HL-60 (cell line): ENCODE measurements at regions not wholly inside any gene's neighbourhood (a gene's known extent, or its start where the extent isn't known, plus 50 kb on each side); places are given as distances from the start of the nearest gene placed in this dataset.

Source experiments
- DNase-seq, 2 experiments: peaks; one replicate each; pipeline ENCODE4 v3.0.0-alpha.2; 2010 to 2020; ENCODE audit warnings: low read depth in 1 of 2, low spot score in 1 of 2
- H3K27ac ChIP-seq: fragments of 250-450 bp; sonication (Bioruptor Pico); replicated peaks from 2 replicates; pipeline ENCODE4 v1.5.1; 2020; ENCODE audit warnings: mild to moderate bottlenecking, moderate library complexity
- H3K27me3 ChIP-seq: fragments of 250-450 bp; sonication (Bioruptor Pico); 2 replicates; pipeline ENCODE4 v1.5.1; 2021; ENCODE audit warnings: mild to moderate bottlenecking, moderate library complexity; ENCODE audit not compliant: insufficient read depth, poor library complexity, severe bottlenecking
- H3K4me3 ChIP-seq: replicated peaks from 2 replicates; pipeline ENCODE4 v1.5.1; 2011; ENCODE audit warnings: mild to moderate bottlenecking, control low read depth, low read length; ENCODE audit not compliant: insufficient read depth
- GABPA ChIP-seq: IDR thresholded peaks from 2 replicates; pipeline ENCODE4 v1.6.1; 2012; ENCODE audit warnings: low read depth
- POLR2AphosphoS5 ChIP-seq: IDR thresholded peaks from 2 replicates; pipeline ENCODE4 v1.6.1; 2012; ENCODE audit warnings: low read depth
- SPI1 ChIP-seq: IDR thresholded peaks from 2 replicates; pipeline ENCODE4 v1.6.1; 2012; ENCODE audit warnings: low read depth, mild to moderate bottlenecking, borderline replicate concordance
- TF ChIP-seq, protein P1 (sequence below): IDR thresholded peaks from one replicate; pipeline ENCODE4 v1.5.1; 2011; ENCODE audit warnings: low read length, control low read depth, inconsistent platforms; ENCODE audit not compliant: insufficient read depth
- TF ChIP-seq, protein P2 (sequence below): IDR thresholded peaks from 2 replicates; pipeline ENCODE4 v1.6.1; 2012; ENCODE audit warnings: low read depth; ENCODE audit not compliant: insufficient replicate concordance

DNA sequence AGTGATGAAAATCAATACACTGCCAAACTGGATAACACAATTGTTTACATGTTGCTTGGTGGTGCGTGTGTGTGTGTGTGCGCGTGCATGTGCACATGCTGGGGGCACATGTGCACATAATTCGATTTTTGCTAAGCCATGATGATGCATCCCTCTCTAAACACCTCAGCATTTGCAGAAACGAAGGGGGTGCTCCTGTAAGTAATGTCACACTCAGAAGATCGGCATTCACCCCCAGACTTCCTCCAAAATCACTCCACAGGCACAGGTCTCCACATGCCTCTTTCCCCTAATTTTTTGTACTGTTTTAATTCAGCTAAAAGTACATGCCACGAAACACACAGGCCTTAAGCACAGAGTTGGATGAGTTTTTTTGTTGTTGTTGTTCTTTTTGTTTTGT, 341.5 kb downstream of the SHANK2 start:
- Histone ChIP-seq H3K27me3 (no peaks in the 10 kb centered on the region), H3K27ac (no peak overlapping the region), H3K4me3 (no peak overlapping the region)
- no peak for DNase-seq
- TF ChIP-seq, protein P1, sequence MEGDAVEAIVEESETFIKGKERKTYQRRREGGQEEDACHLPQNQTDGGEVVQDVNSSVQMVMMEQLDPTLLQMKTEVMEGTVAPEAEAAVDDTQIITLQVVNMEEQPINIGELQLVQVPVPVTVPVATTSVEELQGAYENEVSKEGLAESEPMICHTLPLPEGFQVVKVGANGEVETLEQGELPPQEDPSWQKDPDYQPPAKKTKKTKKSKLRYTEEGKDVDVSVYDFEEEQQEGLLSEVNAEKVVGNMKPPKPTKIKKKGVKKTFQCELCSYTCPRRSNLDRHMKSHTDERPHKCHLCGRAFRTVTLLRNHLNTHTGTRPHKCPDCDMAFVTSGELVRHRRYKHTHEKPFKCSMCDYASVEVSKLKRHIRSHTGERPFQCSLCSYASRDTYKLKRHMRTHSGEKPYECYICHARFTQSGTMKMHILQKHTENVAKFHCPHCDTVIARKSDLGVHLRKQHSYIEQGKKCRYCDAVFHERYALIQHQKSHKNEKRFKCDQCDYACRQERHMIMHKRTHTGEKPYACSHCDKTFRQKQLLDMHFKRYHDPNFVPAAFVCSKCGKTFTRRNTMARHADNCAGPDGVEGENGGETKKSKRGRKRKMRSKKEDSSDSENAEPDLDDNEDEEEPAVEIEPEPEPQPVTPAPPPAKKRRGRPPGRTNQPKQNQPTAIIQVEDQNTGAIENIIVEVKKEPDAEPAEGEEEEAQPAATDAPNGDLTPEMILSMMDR: no peak
- TF ChIP-seq POLR2AphosphoS5: no peak
- TF ChIP-seq, protein P2, sequence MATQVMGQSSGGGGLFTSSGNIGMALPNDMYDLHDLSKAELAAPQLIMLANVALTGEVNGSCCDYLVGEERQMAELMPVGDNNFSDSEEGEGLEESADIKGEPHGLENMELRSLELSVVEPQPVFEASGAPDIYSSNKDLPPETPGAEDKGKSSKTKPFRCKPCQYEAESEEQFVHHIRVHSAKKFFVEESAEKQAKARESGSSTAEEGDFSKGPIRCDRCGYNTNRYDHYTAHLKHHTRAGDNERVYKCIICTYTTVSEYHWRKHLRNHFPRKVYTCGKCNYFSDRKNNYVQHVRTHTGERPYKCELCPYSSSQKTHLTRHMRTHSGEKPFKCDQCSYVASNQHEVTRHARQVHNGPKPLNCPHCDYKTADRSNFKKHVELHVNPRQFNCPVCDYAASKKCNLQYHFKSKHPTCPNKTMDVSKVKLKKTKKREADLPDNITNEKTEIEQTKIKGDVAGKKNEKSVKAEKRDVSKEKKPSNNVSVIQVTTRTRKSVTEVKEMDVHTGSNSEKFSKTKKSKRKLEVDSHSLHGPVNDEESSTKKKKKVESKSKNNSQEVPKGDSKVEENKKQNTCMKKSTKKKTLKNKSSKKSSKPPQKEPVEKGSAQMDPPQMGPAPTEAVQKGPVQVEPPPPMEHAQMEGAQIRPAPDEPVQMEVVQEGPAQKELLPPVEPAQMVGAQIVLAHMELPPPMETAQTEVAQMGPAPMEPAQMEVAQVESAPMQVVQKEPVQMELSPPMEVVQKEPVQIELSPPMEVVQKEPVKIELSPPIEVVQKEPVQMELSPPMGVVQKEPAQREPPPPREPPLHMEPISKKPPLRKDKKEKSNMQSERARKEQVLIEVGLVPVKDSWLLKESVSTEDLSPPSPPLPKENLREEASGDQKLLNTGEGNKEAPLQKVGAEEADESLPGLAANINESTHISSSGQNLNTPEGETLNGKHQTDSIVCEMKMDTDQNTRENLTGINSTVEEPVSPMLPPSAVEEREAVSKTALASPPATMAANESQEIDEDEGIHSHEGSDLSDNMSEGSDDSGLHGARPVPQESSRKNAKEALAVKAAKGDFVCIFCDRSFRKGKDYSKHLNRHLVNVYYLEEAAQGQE: no peak
- TF ChIP-seq GABPA: no peak

- Histone ChIP-seq H3K4me3 (no peak overlapping the region), H3K27ac (no peak overlapping the region), H3K27me3 (no peaks in the 10 kb centered on the region)
- TF ChIP-seq, protein P2: no peak
- TF ChIP-seq GABPA (no peak), POLR2AphosphoS5 (no peak)
- DNase-seq: no peak
These were observed 340.0 kb downstream of the SHANK2 start for GRCh38 chr11:70912226-70912840.

GRCh38 chr11:70913715-70914231, 338.6 kb downstream of the SHANK2 start:
- TF ChIP-seq, protein P1: no peak
- TF ChIP-seq GABPA: no peak
- TF ChIP-seq, protein P2: no peak
- TF ChIP-seq POLR2AphosphoS5: no peak
- no peak for TF ChIP-seq SPI1
- no peak overlapping the region for H3K27ac ChIP-seq
- H3K27me3 ChIP-seq: no peaks in the 10 kb centered on the region
- no peak overlapping the region for H3K4me3 ChIP-seq
- DNase-seq: no peak
